Neural cell (in vitro differentiated cells): ENCODE measurements at regions not wholly inside any gene's neighbourhood (a gene's known extent, or its start where the extent isn't known, plus 50 kb on each side); places are given as distances from the start of the nearest gene placed in this dataset.

Source experiments
- H2AFZ ChIP-seq: fragments of 200-600, 300-800 bp; sonication (generic), shearing (Covaris generic); 2 replicates; pipeline ENCODE4 v1.6.0; 2014; ENCODE audit warnings: low read depth, mild to moderate bottlenecking, antibody characterized with exemption, low read length, moderate library complexity
- H3F3A ChIP-seq: fragments of 200-600 bp; shearing (Covaris generic); 2 replicates; pipeline ENCODE4 v1.6.1; 2016; ENCODE audit warnings: mild to moderate bottlenecking, moderate library complexity, mixed read lengths, antibody characterized with exemption, low read length; ENCODE audit not compliant: insufficient read depth, poor library complexity, severe bottlenecking
- H3K27ac ChIP-seq: fragments of 200-600, 300-800 bp; sonication (generic), shearing (Covaris generic); 2 replicates; pipeline ENCODE4 v1.5.1; 2014; ENCODE audit warnings: mild to moderate bottlenecking, low read length, moderate library complexity
- H3K27me3 ChIP-seq: fragments of 300-800, 200-600 bp; sonication (generic), shearing (Covaris generic); 2 replicates; pipeline ENCODE4 v1.6.0; 2014; ENCODE audit warnings: mild to moderate bottlenecking, low read depth, low read length, moderate library complexity; ENCODE audit not compliant: insufficient read depth
- H3K36me3 ChIP-seq: fragments of 300-800, 200-600 bp; sonication (generic), shearing (Covaris generic); 2 replicates; pipeline ENCODE4 v1.5.1; 2014; ENCODE audit warnings: mild to moderate bottlenecking, antibody characterized with exemption, low read length, moderate library complexity; ENCODE audit not compliant: insufficient read depth
- H3K4me2 ChIP-seq: fragments of 300-800, 200-600 bp; sonication (generic), shearing (Covaris generic); 2 replicates; pipeline ENCODE4 v1.6.0; 2014; ENCODE audit warnings: mild to moderate bottlenecking, low read length
- H3K4me3 ChIP-seq: fragments of 300-800, 200-600 bp; sonication (generic), shearing (Covaris generic); 2 replicates; pipeline ENCODE4 v1.5.1; 2014; ENCODE audit warnings: mild to moderate bottlenecking, low read length, moderate library complexity
- H3K79me2 ChIP-seq: fragments of 200-600 bp; shearing (Covaris generic); replicated peaks from 2 replicates; pipeline ENCODE4 v1.6.0; 2014; ENCODE audit warnings: mild to moderate bottlenecking, low read length, moderate library complexity; ENCODE audit not compliant: insufficient read depth
- H3K9ac ChIP-seq: fragments of 300-800, 200-600 bp; sonication (generic), shearing (Covaris generic); 2 replicates; pipeline ENCODE4 v1.6.1; 2016; ENCODE audit warnings: mild to moderate bottlenecking, low read length, mixed read lengths
- H3K9me2 ChIP-seq: fragments of 200-600 bp; shearing (Covaris generic); 2 replicates; pipeline ENCODE4 v1.6.1; 2016; ENCODE audit warnings: mild to moderate bottlenecking, low read length, mixed read lengths; ENCODE audit not compliant: insufficient read depth
- H3K9me3 ChIP-seq: fragments of 200-600, 300-800 bp; sonication (generic), shearing (Covaris generic); 2 replicates; pipeline ENCODE4 v1.6.1; 2016; ENCODE audit warnings: mild to moderate bottlenecking, mixed run types, low read length, moderate library complexity, mixed read lengths
- H4K20me1 ChIP-seq: fragments of 200-600 bp; shearing (Covaris generic); 2 replicates; pipeline ENCODE4 v1.6.1; 2016; ENCODE audit warnings: mild to moderate bottlenecking, mixed run types; ENCODE audit not compliant: insufficient read depth
- CTCF ChIP-seq: fragments of 450-650 bp; IDR thresholded peaks from 2 replicates; pipeline ENCODE4 v1.5.1; 2014; ENCODE audit warnings: antibody characterized with exemption, mild to moderate bottlenecking, moderate library complexity; ENCODE audit not compliant: poor library complexity, severe bottlenecking
- EP300 ChIP-seq: fragments of 450-650 bp; conservative IDR thresholded peaks from 2 replicates; pipeline ENCODE4 v1.6.1; 2014; ENCODE audit warnings: antibody characterized with exemption, mild to moderate bottlenecking, moderate library complexity; ENCODE audit not compliant: poor library complexity, severe bottlenecking
- EZH2 ChIP-seq: fragments of 200-600, 300-800 bp; shearing (Covaris generic), sonication (generic); IDR thresholded peaks from 2 replicates; pipeline ENCODE4 v1.6.1; 2014; ENCODE audit warnings: antibody characterized with exemption, low read length, borderline replicate concordance, mild to moderate bottlenecking; ENCODE audit not compliant: insufficient read depth, poor library complexity, severe bottlenecking
- MXI1 ChIP-seq: fragments of 450-650 bp; conservative IDR thresholded peaks from 2 replicates; pipeline ENCODE4 v1.6.1; 2014; ENCODE audit warnings: antibody characterized with exemption, mild to moderate bottlenecking; ENCODE audit not compliant: poor library complexity, severe bottlenecking
- POLR2AphosphoS5 ChIP-seq: IDR thresholded peaks from 2 replicates; pipeline ENCODE4 v1.6.1; 2012
- RAD21 ChIP-seq: fragments of 450-650 bp; conservative IDR thresholded peaks from 2 replicates; pipeline ENCODE4 v1.6.1; 2014; ENCODE audit warnings: antibody characterized with exemption, mild to moderate bottlenecking, moderate library complexity
- REST ChIP-seq: IDR thresholded peaks from 2 replicates; pipeline ENCODE4 v1.6.1; 2012; ENCODE audit warnings: borderline replicate concordance
- SMC3 ChIP-seq: fragments of 450-650 bp; conservative IDR thresholded peaks from 2 replicates; pipeline ENCODE4 v1.6.1; 2014; ENCODE audit warnings: antibody characterized with exemption, mild to moderate bottlenecking, moderate library complexity; ENCODE audit not compliant: poor library complexity
- TAF1 ChIP-seq: IDR thresholded peaks from 2 replicates; pipeline ENCODE4 v1.6.1; 2012; ENCODE audit warnings: low read depth

DNA sequence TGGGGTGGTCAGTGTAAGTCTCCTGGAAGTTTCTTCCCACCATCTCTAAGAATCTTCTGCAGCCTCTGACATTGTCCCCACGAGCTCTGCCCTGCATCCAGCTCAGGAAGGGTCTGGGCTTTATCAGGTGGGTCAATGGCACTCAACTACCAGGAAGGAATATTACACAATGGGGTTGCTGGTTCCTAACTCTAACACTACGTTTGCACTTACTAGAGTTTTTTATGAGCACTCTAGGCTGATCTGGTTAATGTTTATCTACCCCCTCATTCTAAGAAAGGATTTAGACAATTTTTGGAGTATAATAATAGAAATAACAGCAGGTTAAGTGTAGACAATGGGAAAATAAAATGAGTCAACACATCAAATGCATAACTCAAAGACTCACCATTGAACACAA, 411.1 kb upstream of the RGMA start:
- no peak overlapping the region for H3K4me2 ChIP-seq

GRCh38 chr15:93497291-93497690, 408.3 kb upstream of the RGMA start:
- H3K9ac ChIP-seq: no peak overlapping the region
- H3K36me3 ChIP-seq: no peaks in the 10 kb centered on the region
- no peaks in the 10 kb centered on the region for H4K20me1 ChIP-seq
- TF ChIP-seq CTCF: no peak
- TF ChIP-seq SMC3: no peak
- no peak for TF ChIP-seq TAF1
- TF ChIP-seq POLR2AphosphoS5: no peak
- TF ChIP-seq EZH2: no peak
- no peak for TF ChIP-seq EP300
- no peak for TF ChIP-seq REST

More for the DNA sequence above, 411.1 kb upstream of the RGMA start:
- Histone ChIP-seq H2AFZ (no peak overlapping the region), H3K9ac (no peak overlapping the region), H3F3A (no peaks in the 10 kb centered on the region), H3K27ac (no peak overlapping the region), H3K4me3 (no peak overlapping the region), H3K9me3 (no peaks in the 10 kb centered on the region), H3K79me2 (no peaks in the 10 kb centered on the region), H3K36me3 (no peaks in the 10 kb centered on the region), H3K9me2 (no peaks in the 10 kb centered on the region), H4K20me1 (no peaks in the 10 kb centered on the region), H3K27me3 (no peaks in the 10 kb centered on the region)
- TF ChIP-seq MXI1: no peak
- TF ChIP-seq CTCF: no peak
- TF ChIP-seq POLR2AphosphoS5: no peak
- no peak for TF ChIP-seq TAF1
- TF ChIP-seq REST: no peak
- TF ChIP-seq SMC3: no peak
- no peak for TF ChIP-seq EZH2
- TF ChIP-seq RAD21: no peak
- no peak for TF ChIP-seq EP300

More at GRCh38 chr15:93497291-93497690, 408.3 kb upstream of the RGMA start:
- H3K9me2 ChIP-seq: no peaks in the 10 kb centered on the region
- H3F3A ChIP-seq: no peaks in the 10 kb centered on the region
- no peak overlapping the region for H3K4me2 ChIP-seq
- no peak overlapping the region for H3K27ac ChIP-seq
- H3K79me2 ChIP-seq: no peaks in the 10 kb centered on the region
- H2AFZ ChIP-seq: no peak overlapping the region
- H3K4me3 ChIP-seq: no peak overlapping the region
- no peaks in the 10 kb centered on the region for H3K9me3 ChIP-seq
- no peaks in the 10 kb centered on the region for H3K27me3 ChIP-seq
